HUDEP-2 (cell line): ENCODE measurements at regions not wholly inside any gene's neighbourhood (a gene's known extent, or its start where the extent isn't known, plus 50 kb on each side); places are given as distances from the start of the nearest gene placed in this dataset.

ENCODE experiments used
- DNase-seq, 76 experiments: peaks; one replicate each; lab custom pipeline; 2025; ENCODE audit not compliant: unreplicated experiment in 76 of 76; lab: John Stamatoyannopoulos, UW

DNA sequence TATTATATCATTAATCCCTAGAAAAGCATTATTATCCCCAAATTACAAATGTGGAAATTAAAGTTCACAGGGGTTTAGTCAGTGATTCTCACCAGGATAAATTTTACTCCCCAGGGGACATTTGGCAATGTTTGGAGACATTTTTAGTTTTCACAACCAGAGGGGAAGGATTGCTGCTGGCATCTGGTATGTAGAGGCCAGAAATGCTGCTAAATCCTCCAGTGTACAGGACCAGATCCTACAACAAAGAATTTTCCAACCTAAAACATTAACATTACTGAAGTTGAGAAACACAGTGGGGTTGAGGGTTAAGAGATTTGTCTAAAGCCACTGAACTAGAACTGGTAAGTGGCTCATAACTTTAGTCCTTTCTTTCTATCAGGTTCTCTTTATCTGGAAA is 162.0 kb upstream of the SYT6 start:
- DNase-seq, result no peak

DNA sequence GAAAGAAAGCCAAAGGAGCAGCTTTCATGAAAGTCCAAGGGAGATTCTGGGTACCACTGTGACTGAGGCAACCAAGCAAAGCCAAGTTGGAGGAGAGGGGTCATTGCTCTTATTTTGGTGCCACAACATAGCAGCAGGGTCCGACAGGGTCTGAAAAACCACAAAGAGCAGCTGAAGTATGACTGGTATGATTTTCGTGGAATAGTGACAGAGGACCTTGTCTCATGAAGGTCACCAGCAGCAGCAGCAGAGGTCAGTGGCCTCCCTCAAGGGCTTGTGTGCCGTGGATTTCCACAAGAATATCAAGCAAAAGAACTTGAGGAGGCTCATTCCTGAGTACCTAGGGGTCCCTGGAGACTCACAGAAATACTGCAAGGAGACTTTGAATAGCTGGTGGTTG is 160.9 kb upstream of the SYT6 start:
- DNase-seq, result no peak

DNA sequence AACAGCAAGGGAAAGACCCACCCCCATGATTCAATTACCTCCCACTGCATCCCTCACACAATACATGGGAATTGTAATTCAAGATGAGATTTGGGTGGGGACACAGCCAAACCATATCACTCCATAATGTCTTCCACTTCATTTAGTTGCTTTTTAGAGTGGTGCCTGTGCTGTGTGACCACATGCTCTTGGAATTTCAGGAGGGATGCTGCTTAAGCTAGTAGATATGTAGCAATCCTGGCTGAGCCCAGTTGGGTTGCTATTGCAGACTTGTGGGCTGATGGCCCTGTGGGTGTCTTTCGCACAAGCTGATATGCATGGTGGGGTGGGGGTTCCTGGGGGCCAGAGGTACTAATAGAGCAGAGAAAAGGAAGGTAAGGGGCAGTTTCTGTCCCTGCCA is 160.4 kb upstream of the SYT6 start:
- DNase-seq, result no peak

DNA sequence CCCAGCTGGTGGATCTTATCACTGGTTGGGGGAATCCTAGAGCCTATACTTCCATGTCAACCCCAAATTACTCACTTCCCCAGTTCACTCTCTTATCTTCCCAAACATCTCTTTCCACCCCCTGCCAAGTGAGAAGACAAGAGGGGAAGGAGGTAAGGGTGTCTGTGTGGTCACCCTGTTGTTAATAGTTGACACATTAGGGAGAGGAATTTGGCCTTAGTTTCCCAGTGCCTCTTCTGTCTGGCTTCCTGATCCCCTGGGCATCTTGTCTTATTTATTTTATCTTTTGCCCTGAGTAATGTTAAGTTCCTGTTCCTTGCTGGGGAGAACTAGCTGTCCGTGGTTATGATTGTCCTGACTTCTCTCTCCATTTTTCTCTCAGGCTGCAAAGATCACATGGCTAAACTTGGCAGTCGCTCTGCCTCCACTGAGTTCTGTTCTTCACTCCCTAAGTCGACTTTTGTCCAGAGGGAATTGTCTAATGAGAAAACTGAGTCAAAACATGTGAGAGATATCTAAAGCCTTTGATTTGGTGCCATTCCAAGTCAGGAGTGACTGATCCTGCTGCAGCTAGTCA is 157.1 kb upstream of the SYT6 start:
- no peak for DNase-seq

DNA sequence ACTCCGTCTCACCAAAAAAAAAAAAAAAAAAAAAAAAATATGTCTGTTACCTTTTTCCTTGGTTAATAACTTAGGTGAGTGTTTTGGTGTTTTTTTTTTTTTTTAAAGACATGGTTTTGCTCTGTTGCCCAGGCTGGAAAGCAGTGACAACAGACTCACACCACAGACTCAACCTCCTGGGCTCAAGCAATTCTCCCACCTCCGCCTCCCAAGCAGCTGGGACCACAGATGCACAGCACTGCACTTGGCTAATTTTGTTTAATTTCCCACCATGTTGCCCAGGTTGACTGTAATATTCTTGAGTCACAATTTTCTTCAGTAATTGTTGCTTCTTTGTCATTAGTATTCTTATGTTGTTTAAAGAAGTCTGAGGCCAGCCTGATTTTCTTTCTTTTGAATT is 149.2 kb upstream of the SYT6 start:
- no peak for DNase-seq

DNA sequence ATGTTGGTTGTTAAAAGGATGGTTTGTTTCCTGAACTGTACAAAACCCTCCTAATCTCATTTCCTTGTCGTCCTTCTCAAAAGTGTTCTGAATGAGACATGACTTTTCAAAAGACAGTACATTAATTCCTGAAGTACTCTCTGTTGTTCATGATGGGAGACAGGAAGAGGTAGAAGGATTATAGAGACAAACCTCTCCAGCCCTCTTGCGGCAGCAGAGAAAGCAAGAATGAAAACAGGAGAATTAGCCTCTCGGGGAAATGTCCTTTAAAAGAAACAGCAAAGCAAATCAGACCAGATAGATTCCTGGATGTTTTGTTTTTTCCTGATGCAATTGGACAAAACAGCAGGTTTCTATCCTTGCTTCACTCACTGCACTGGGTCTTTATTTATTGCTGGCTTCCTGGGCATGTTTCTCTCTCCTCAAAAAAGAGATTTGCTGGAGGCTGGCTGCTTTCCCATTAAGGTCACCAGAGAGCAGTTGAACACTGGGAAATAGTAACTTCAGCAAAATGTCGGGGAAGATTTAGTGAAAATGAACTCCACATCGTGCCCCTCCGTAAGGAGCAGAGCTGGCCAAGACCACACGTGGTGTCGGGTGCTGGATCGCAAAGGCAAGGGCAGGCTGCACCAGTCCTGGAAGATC is 145.8 kb upstream of the SYT6 start:
- DNase-seq, result no peak

DNA sequence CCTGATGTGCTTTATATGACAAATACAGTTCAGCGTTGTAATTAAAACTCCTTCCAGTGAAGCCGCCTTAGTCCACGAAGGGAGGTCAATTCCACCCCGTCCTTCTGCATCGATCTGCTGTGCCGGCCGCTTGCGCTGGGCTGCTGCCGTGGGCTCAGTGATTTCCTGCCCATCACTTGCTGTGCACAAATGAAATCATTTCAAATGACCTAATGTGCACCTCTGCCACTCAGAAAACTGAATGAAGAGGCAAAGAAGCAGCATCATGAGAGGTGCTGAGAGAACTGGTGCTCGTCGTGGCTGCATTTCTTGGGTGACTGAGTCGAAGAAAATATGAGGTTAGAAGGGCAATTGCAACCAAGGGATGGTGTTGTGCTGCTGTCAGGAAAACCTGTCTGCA is 144.3 kb upstream of the SYT6 start:
- DNase-seq, result no peak

DNA sequence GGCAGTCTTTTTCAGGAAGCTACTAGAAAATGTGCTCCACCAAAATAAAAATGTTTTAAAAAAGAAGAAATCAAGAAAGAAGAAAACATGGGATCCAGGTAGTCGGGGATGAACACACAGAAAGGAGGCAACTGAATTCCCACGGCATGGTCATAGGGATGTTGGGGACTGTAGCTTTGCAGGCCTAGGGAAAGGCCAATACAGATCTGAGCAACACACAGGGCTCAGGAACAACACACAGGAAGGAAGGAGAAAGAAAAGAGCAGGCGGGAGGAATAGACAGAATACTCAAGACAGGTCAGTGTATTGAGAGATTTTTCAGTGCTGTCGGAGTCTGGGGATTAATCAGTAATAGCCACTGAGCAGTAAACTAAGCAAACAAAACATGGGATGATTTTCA is 142.7 kb upstream of the SYT6 start:
- DNase-seq, result no peak

DNA sequence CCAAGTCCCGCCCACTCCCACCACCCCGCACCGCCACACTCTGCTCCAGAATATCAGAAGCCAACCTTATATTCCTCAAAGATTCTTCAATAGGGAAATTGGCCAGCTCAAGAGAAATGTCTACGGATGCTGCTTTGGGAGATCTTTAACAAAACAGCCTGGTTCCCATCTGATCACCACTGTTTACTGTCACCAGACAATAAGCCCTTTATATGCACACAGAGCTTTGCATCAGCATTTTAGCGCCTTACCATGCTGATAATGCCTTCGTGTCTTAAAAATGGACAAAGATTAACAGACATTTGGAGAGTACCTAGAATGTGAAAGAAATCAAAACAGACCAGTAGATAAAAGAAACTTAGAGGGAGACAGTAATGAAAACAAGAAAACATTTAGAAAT is 141.7 kb upstream of the SYT6 start:
- no peak for DNase-seq

DNA sequence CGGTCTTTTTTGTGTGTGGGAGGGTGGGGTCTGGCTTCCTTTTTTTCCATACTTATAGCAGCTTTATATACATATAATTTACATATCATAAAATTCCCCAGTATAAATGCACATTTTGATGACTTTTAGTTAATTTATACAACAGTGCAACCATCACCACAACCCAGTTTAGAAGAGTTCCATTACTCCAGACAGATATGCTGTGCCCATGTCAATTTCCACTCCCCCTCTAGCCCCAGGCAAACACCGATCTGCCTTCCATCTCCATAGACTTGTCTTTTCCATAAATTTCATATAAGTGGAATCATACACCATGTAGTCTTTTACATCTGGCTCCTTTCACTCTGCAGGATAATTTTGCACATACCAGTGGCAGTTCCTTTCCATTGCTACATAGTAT is 139.2 kb upstream of the SYT6 start:
- DNase-seq, result no peak

DNA sequence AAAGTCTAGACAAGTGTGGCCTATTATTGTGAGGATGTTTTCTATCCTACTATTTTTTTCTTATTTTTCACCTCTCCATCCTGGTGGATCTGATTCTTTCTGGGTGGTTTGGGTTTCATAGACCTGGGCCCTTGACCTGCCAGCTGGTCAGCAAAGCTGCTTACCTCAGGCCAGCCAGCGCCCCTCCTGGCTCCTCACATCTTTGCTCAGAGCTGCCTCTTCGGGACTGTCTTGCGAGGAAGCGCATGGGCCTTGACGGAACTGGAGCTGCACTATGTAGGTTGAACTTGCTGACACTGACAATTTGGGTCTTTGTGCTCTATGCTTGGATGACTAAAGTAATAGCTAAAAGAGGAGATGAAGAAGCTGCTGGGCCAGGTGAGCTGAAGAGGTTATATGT is 138.5 kb upstream of the SYT6 start:
- DNase-seq, result no peak

DNA sequence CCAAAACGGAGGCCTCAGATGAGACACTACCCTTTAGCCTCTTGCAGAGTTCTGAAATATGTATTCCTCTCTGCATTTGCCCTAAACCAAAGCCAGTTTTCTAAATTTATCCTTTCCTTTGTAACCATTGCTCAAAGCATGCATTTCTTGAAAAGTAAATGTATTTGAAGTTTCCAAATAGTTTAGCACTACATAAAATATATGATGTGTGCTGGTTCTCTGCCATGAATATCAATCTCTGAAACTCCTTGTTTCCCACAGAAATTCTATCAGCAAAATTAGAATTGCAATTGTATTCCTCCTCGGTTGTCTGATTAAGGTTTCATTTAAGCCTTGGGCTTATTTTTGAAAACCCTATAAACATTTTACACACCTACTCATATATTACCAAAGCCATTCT is 137.1 kb upstream of the SYT6 start:
- no peak for DNase-seq

DNA sequence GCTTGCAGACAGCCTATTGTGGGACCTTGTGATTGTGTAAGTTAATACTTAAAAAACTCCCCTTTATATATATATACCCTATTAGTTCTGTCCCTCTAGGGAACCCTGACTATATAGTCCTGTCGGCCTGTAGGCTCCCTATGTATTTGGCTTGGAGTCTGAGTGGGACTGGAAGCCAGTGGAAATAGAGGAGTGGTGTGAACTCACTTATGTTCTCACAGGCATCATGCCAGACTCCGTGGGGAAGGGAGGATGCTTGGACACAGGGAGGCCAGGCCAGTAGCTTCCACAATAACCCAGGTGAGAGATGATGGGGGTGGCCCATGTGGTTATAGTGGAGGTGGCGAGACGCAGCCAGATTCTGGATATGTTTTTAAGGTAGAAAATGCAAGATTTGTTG is 136.7 kb upstream of the SYT6 start:
- no peak for DNase-seq

DNA sequence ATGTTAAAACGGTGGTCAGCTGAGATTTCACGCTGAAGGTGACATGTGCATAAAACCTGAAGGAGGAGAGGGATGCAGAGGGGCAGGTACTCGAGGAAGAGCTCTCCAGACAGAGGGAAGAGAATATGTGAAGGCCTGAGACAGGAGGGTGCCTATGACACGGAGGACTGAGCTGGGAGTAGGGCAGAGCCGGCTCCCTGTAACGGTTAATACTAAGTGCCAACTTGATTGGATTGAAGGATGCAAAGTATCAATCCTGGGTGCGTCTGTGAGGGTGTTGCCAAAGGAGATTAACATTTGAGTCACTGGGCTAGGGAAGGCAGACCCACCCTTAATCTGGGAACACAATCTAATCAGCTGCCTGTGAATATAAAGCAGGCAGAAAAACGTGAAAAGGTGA is 136.2 kb upstream of the SYT6 start:
- no peak for DNase-seq

DNA sequence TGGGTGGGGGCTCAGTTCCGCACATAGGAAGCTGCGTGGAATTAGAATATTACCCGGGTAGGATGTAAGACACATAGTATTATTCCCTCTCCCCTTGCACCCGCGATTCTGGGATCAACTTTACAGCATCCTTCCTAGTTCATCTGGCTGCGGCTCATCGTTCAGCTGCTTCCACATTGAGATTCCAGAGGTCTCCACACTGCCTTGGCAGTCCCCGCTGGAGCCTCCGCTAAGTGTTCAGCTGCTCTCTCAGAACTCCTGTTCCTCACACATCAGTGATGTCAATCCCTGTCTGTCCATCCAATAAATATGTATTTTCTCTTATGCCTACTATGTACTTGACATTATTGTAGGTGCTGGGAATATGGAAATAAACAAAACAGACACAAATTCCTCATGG is 135.6 kb upstream of the SYT6 start:
- DNase-seq, result no peak

DNA sequence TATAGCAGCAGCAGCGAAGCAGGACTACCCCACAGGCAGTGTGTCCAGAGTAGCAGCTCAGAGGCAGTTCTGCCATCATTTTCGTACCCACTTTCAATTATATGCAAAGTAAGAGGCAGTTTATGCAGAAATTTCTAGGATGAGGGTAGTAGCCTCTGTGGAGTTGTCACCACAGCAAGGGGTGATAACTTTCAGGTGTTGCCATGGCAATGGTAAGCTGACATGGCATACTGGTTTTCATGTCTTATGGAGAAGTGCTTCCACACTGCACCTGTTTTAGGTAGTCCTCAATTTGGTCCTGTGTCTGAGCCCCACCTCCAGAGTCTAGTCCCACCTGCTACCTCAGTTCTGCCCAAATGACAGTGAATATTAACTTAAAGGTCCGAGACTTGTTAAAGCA is 133.3 kb upstream of the SYT6 start:
- DNase-seq, result no peak

DNA sequence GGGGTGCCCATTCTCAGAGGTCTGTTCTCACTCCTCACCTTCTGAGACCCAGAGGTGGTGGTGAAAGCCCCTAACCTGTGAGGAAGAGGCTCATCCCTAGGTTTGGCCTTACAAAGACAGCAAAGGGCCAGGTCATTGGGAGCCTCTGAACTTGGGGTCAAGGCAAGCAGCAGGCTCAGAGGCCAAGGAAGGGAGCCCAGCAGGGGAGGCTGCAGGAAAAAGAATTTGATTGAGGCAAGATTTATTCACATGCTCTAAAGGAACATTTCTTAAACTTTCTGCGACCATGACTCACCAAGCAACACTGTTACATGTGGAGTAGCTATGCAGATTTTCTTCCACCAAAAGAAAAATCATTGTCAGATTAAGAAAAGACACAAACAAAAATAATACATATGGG is 132.5 kb upstream of the SYT6 start:
- no peak for DNase-seq

DNA sequence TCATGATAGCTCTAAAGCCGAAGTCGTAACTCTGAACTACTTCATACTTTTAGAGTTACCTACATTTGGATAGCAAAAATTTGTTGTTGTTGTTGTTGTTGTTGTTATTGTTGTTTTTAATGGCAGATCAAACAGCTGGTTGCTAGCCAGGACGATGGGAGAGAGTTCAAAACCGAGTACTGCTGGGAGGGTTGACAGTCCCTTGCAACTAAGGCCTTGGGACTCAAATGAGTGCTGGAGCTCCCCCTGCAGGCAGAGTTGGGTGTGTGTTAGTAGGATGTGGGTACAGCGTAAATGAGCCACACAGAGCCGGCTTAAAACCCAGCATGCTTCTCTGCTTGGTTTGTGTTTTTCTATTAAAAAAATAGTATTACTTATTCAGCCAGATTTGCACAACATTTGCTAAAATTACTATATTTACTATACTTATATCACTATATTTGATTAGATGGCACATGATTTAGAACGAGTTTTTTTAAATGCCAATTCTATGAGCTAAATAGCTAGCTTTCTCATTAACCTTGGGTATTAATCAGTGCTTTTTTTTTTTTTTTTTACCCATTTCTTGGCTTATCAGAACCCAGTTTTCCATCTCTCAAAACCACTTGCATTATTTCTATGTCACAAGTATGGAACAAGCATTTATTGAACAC is 129.2 kb upstream of the SYT6 start:
- DNase-seq, result peak in 70 of 76 experiments; percentile 11 to 84 (median 58)

DNA sequence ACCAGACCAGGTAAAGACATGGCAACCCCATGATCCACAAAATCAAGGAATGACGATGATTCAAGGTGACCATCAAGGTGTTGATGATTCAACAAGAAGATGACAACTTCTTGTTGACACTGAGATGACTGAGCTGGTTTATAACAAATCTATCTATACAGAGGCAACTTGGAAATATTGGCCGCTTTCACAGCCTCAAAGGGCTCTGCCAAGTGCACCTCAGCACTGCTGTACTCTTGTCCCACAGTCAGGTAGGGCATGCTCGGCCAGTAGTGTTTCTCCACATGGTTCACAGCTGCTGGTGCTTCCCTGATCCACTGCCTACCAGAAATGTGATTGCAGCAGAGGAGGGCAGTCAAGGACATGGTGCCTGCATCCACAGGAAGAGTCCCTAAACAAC is 125.2 kb upstream of the SYT6 start:
- DNase-seq, result no peak

DNA sequence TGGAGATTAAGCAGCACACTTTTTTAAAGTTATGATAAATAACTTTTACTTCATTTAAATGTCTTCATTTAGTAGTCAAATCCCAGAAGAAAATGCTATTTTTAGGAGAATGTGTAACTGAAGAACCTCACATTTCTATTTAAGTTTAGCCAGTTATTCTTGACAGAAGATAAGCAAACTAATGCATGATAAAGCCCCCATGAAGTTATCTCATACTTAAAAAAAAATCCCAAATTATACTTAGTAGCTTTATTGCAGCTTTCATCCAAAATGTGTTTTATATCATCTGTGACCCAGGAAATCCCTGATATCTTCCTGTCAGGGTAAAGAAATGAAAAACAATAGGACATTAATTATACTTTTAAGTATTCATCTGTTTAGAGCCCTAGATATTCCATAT is 124.8 kb upstream of the SYT6 start:
- no peak for DNase-seq

DNA sequence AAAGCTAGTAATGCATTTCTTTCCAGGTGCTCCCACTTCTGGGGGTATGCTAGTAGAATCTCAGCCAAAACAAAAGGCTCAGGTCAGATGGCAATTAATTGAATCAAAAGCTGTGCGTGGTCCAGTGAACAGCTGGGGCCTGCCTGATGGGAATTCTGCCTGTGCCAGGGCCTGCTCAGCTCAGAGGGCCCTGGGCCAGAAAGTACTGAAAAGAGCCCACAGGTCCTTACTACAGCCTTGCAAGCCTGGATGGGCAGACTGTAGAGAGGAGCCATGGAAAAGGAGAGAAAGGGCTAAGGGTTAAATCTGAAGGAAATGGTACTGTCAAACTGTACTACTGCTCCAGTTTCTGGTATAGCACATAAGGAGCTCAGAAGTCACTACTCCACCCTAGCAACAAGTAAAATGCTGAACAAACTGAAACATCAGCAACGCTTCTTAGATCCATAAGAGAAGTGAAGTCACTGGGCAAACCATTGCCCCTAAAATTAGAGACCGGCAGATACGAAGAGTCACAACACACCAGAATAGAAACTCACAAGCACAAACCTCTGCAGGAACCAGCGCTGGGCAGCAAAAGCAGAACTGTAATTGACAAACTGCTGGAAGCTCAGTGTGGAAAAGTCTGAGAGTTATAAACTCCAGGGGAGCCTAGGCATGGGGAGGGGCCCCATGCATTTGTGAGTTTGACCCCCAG is 121.1 kb upstream of the SYT6 start:
- no peak for DNase-seq

DNA sequence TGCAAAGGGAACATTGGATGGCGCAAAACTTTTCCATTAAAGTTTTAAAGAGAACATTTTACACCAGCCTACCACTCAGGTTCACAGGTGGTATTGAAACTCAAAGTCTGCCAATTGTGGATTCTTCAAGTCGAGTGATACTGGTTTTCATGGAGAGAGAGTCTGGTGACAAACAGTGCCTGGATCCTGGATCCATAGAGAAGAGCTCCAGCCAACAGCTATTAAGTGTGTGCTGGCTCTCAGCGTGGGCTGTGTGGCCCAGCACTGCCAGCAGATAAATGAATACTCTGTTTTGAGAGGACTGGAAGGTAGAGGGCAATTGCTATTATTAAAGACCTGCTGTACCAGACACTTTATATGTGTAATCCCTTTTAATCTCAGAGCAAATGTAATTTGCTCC is 118.9 kb upstream of the SYT6 start:
- DNase-seq, result no peak
